ENCODE measurements at regions not wholly inside any gene's neighbourhood (a gene's known extent, or its start where the extent isn't known, plus 50 kb on each side); places are given as distances from the start of the nearest gene placed in this dataset.

DNA sequence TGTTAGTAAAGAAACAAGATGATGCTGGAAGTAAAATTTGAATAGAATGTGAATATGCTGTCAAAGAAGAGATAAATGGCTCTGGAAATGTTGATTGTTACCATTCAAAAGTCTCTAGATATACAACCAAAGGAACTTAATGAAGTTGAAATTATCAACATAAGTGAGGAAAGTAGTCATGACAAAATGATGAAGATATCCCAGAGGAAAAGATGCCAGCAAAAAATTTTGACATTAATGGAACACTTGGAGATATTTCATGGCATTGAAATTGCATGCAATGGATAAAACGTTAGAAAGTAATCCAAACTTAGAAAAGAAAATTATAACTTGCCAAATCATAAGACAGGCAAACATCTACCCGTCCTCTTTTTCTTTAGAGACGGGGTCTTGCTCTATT, 154.5 kb upstream of the OLFM3 start:
- TF ChIP-seq GABPA (IDR thresholded peaks at IDR 0.05; ENCODE audit: low read depth) (no peak), POLR2AphosphoS5 (IDR thresholded peaks at IDR 0.05; ENCODE audit: low read depth) (no peak)
- TF ChIP-seq, protein P1, sequence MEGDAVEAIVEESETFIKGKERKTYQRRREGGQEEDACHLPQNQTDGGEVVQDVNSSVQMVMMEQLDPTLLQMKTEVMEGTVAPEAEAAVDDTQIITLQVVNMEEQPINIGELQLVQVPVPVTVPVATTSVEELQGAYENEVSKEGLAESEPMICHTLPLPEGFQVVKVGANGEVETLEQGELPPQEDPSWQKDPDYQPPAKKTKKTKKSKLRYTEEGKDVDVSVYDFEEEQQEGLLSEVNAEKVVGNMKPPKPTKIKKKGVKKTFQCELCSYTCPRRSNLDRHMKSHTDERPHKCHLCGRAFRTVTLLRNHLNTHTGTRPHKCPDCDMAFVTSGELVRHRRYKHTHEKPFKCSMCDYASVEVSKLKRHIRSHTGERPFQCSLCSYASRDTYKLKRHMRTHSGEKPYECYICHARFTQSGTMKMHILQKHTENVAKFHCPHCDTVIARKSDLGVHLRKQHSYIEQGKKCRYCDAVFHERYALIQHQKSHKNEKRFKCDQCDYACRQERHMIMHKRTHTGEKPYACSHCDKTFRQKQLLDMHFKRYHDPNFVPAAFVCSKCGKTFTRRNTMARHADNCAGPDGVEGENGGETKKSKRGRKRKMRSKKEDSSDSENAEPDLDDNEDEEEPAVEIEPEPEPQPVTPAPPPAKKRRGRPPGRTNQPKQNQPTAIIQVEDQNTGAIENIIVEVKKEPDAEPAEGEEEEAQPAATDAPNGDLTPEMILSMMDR (IDR thresholded peaks at IDR 0.05; ENCODE audit: insufficient read depth, low read length): no peak
